ENCODE measurements at regions not wholly inside any gene's neighbourhood (a gene's known extent, or its start where the extent isn't known, plus 50 kb on each side); places are given as distances from the start of the nearest gene placed in this dataset.

DNA sequence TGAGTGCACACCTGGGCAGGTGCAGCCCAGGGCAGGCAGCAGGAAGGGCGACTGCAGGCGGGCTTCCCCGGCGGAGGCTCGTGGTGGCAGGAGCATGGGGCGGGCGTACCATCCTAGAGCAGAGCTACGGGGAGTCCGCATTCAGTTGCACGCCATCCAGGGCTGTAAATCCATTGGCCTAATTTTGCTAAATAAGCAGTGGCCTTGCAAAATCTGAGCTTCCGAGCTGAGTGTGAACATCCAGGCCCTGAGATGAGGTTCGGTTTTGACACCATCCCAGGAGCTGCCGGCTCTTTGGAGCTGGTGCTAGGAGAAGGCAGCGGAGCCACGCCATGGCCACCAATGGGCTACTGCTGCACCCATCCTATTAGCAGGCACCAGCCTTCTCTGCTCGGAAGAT lies 664.8 kb downstream of the BRD1 start:
- no peaks in the 10 kb centered on the region for H3K9me2 ChIP-seq (ENCODE audit: insufficient read depth)
- ATAC-seq: no peak
- H3K79me2 ChIP-seq (ENCODE audit: insufficient read depth, low read length): no peaks in the 10 kb centered on the region
- no peak overlapping the region for H3K9ac ChIP-seq (ENCODE audit: low read length)
- ChIA-PET RAD21 (ENCODE audit: low non-redundant PET in 1 of 2, low total read pairs in 2 of 2, uncharacterized antibody in 2 of 2, unreplicated experiment in 2 of 2) (no interaction called here), POLR2A (no interaction called here), CTCF (no interaction called here)
- H3K27ac ChIP-seq (ENCODE audit: low read depth, low read length): no peak overlapping the region
- intact Hi-C loops (cut with micrococcal nuclease): no loop called here
- BruUV-seq (replicated peaks): no TSS peak
- no peak overlapping the region for H3K4me3 ChIP-seq (replicated peaks in 1 of 2; ENCODE audit: low read depth in 1 of 2, low read length in 2 of 2)
- peaks cover 24% of the 10 kb centered on the region for H3K27me3 ChIP-seq (ENCODE audit: insufficient read depth, low read length)
- H2AFZ ChIP-seq (ENCODE audit: low read depth, low read length, poor library complexity, severe bottlenecking): no peak overlapping the region
- no peak overlapping the region for H3K4me2 ChIP-seq (ENCODE audit: low read length)
- no peaks in the 10 kb centered on the region for H3K4me1 ChIP-seq (ENCODE audit: control insufficient read depth in 1 of 2, insufficient read depth in 2 of 2, low read length in 2 of 2)
- TF ChIP-seq, protein P1, sequence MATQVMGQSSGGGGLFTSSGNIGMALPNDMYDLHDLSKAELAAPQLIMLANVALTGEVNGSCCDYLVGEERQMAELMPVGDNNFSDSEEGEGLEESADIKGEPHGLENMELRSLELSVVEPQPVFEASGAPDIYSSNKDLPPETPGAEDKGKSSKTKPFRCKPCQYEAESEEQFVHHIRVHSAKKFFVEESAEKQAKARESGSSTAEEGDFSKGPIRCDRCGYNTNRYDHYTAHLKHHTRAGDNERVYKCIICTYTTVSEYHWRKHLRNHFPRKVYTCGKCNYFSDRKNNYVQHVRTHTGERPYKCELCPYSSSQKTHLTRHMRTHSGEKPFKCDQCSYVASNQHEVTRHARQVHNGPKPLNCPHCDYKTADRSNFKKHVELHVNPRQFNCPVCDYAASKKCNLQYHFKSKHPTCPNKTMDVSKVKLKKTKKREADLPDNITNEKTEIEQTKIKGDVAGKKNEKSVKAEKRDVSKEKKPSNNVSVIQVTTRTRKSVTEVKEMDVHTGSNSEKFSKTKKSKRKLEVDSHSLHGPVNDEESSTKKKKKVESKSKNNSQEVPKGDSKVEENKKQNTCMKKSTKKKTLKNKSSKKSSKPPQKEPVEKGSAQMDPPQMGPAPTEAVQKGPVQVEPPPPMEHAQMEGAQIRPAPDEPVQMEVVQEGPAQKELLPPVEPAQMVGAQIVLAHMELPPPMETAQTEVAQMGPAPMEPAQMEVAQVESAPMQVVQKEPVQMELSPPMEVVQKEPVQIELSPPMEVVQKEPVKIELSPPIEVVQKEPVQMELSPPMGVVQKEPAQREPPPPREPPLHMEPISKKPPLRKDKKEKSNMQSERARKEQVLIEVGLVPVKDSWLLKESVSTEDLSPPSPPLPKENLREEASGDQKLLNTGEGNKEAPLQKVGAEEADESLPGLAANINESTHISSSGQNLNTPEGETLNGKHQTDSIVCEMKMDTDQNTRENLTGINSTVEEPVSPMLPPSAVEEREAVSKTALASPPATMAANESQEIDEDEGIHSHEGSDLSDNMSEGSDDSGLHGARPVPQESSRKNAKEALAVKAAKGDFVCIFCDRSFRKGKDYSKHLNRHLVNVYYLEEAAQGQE (IDR thresholded peaks at IDR 0.05; ENCODE audit: low read depth): no peak
- TF ChIP-seq, protein P2, sequence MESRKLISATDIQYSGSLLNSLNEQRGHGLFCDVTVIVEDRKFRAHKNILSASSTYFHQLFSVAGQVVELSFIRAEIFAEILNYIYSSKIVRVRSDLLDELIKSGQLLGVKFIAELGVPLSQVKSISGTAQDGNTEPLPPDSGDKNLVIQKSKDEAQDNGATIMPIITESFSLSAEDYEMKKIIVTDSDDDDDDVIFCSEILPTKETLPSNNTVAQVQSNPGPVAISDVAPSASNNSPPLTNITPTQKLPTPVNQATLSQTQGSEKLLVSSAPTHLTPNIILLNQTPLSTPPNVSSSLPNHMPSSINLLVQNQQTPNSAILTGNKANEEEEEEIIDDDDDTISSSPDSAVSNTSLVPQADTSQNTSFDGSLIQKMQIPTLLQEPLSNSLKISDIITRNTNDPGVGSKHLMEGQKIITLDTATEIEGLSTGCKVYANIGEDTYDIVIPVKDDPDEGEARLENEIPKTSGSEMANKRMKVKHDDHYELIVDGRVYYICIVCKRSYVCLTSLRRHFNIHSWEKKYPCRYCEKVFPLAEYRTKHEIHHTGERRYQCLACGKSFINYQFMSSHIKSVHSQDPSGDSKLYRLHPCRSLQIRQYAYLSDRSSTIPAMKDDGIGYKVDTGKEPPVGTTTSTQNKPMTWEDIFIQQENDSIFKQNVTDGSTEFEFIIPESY (IDR thresholded peaks at IDR 0.05; ENCODE audit: extremely low read depth, insufficient replicate concordance, low read length): no peak
- TF ChIP-seq POLR2A (IDR thresholded peaks at IDR 0.05; ENCODE audit: borderline replicate concordance, extremely low read depth, insufficient read depth, insufficient read length): no peak
- TF ChIP-seq YY1 (IDR thresholded peaks at IDR 0.05; ENCODE audit: extremely low read depth, insufficient replicate concordance, low read depth, low read length): no peak
- no peak for TF ChIP-seq JUND (IDR thresholded peaks at IDR 0.05)
- TF ChIP-seq EGR1 (IDR thresholded peaks at IDR 0.05; ENCODE audit: low read depth): no peak
- no peak for TF ChIP-seq FOSL1 (IDR thresholded peaks at IDR 0.05; ENCODE audit: low read depth)
- no peak for TF ChIP-seq SRF (IDR thresholded peaks at IDR 0.05; ENCODE audit: low read depth)
- TF ChIP-seq ELF1 (IDR thresholded peaks at IDR 0.05; ENCODE audit: borderline replicate concordance, low read depth): no peak
- TF ChIP-seq, protein P3, sequence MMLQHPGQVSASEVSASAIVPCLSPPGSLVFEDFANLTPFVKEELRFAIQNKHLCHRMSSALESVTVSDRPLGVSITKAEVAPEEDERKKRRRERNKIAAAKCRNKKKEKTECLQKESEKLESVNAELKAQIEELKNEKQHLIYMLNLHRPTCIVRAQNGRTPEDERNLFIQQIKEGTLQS (IDR thresholded peaks at IDR 0.05): no peak
- no peak for TF ChIP-seq TCF7L2 (IDR thresholded peaks at IDR 0.05; ENCODE audit: borderline replicate concordance, extremely low read depth, insufficient read depth, insufficient read length)
- TF ChIP-seq CEBPB (IDR thresholded peaks at IDR 0.05; ENCODE audit: low read depth): no peak
- H3K36me3 ChIP-seq (ENCODE audit: control insufficient read depth in 1 of 2, insufficient read depth in 2 of 2, low read length in 2 of 2): no peaks in the 10 kb centered on the region
- DNase-seq (ENCODE audit: low read depth, low spot score): no peak
- no peaks in the 10 kb centered on the region for H4K20me1 ChIP-seq (ENCODE audit: insufficient read depth)
- H3K9me3 ChIP-seq (ENCODE audit: control insufficient read depth in 1 of 2, insufficient read depth in 1 of 2, low read depth in 1 of 2, low read length in 2 of 2): no peaks in the 10 kb centered on the region
